ENCODE measurements at regions not wholly inside any gene's neighbourhood (a gene's known extent, or its start where the extent isn't known, plus 50 kb on each side); places are given as distances from the start of the nearest gene placed in this dataset.

- H3K9me3 ChIP-seq (ENCODE audit: control insufficient read depth, insufficient read depth, low read length): no peaks in the 10 kb centered on the region
- H3K27ac ChIP-seq (ENCODE audit: low read depth, low read length): no peak overlapping the region
- no peak overlapping the region for H3K4me3 ChIP-seq (ENCODE audit: low read length)
- H3K4me1 ChIP-seq (ENCODE audit: control insufficient read depth, low read length): no peaks in the 10 kb centered on the region
- H3F3A ChIP-seq (ENCODE audit: control insufficient read depth, insufficient read depth): no peaks in the 10 kb centered on the region
- H4K20me1 ChIP-seq (ENCODE audit: control insufficient read depth, insufficient read depth, low read depth, low read length): no peaks in the 10 kb centered on the region
- H3K4me2 ChIP-seq (ENCODE audit: low read length): no peak overlapping the region
- H3K27me3 ChIP-seq (ENCODE audit: control insufficient read depth, low read length): no peaks in the 10 kb centered on the region
- H3K9me2 ChIP-seq (replicated peaks; ENCODE audit: control insufficient read depth, low read length): no peaks in the 10 kb centered on the region
- TF ChIP-seq, protein P1, sequence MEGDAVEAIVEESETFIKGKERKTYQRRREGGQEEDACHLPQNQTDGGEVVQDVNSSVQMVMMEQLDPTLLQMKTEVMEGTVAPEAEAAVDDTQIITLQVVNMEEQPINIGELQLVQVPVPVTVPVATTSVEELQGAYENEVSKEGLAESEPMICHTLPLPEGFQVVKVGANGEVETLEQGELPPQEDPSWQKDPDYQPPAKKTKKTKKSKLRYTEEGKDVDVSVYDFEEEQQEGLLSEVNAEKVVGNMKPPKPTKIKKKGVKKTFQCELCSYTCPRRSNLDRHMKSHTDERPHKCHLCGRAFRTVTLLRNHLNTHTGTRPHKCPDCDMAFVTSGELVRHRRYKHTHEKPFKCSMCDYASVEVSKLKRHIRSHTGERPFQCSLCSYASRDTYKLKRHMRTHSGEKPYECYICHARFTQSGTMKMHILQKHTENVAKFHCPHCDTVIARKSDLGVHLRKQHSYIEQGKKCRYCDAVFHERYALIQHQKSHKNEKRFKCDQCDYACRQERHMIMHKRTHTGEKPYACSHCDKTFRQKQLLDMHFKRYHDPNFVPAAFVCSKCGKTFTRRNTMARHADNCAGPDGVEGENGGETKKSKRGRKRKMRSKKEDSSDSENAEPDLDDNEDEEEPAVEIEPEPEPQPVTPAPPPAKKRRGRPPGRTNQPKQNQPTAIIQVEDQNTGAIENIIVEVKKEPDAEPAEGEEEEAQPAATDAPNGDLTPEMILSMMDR (IDR thresholded peaks at IDR 0.05; ENCODE audit: low read depth, low read length, poor library complexity, severe bottlenecking): no peak
- TF ChIP-seq EZH2phosphoT487 (IDR thresholded peaks at IDR 0.05; ENCODE audit: borderline replicate concordance, low read length): no peak
- H3K79me2 ChIP-seq (ENCODE audit: control insufficient read depth, low read length): no peaks in the 10 kb centered on the region
- H3K36me3 ChIP-seq (ENCODE audit: control insufficient read depth, low read length): no peaks in the 10 kb centered on the region
Observed at GRCh38 chr9:27800159-27800558, 226.9 kb upstream of the C9orf72 start.

GRCh38 chr9:27800692-27801370 lies 227.6 kb upstream of the C9orf72 start:
- Histone ChIP-seq H3K4me3 (ENCODE audit: low read length) (no peak overlapping the region), H3K36me3 (ENCODE audit: control insufficient read depth, low read length) (no peaks in the 10 kb centered on the region), H3K27ac (ENCODE audit: low read depth, low read length) (no peak overlapping the region), H3K4me1 (ENCODE audit: control insufficient read depth, low read length) (no peaks in the 10 kb centered on the region), H3K9me3 (ENCODE audit: control insufficient read depth, insufficient read depth, low read length) (no peaks in the 10 kb centered on the region), H3K4me2 (ENCODE audit: low read length) (no peak overlapping the region), H4K20me1 (ENCODE audit: control insufficient read depth, insufficient read depth, low read depth, low read length) (no peaks in the 10 kb centered on the region), H3F3A (ENCODE audit: control insufficient read depth, insufficient read depth) (no peaks in the 10 kb centered on the region), H3K9me2 (replicated peaks; ENCODE audit: control insufficient read depth, low read length) (no peaks in the 10 kb centered on the region), H3K79me2 (ENCODE audit: control insufficient read depth, low read length) (no peaks in the 10 kb centered on the region), H3K27me3 (ENCODE audit: control insufficient read depth, low read length) (no peaks in the 10 kb centered on the region)
- TF ChIP-seq EZH2phosphoT487 (IDR thresholded peaks at IDR 0.05; ENCODE audit: borderline replicate concordance, low read length): no peak
- TF ChIP-seq, protein P1 (IDR thresholded peaks at IDR 0.05; ENCODE audit: low read depth, low read length, poor library complexity, severe bottlenecking): no peak

DNA sequence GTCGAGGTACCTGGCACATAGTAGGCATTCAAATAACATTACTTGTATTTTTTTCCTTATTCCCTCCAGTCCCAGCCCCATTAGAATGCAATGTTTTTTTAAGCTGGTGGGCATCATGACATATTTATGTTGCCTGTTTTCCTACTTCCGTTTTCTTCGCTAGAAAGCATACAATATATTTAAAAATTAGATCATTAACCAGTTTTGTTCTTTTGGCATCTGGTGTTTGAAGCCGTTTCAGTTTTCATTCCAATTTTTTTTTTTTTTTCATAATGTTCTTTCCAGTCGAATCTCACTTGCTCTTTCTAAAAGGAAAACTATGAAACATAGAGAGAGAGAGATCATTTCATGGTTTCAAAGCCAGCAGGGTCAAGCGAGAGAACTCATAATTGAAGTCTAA lies 228.3 kb upstream of the C9orf72 start:
- no peaks in the 10 kb centered on the region for H3K9me3 ChIP-seq (ENCODE audit: control insufficient read depth, insufficient read depth, low read length)
- no peaks in the 10 kb centered on the region for H3K4me1 ChIP-seq (ENCODE audit: control insufficient read depth, low read length)
- H3K36me3 ChIP-seq (ENCODE audit: control insufficient read depth, low read length): no peaks in the 10 kb centered on the region
- H3K27ac ChIP-seq (ENCODE audit: low read depth, low read length): no peak overlapping the region
- H3K9me2 ChIP-seq (replicated peaks; ENCODE audit: control insufficient read depth, low read length): no peaks in the 10 kb centered on the region
- TF ChIP-seq, protein P1 (IDR thresholded peaks at IDR 0.05; ENCODE audit: low read depth, low read length, poor library complexity, severe bottlenecking): no peak
- no peak for TF ChIP-seq EZH2phosphoT487 (IDR thresholded peaks at IDR 0.05; ENCODE audit: borderline replicate concordance, low read length)
- no peaks in the 10 kb centered on the region for H3K27me3 ChIP-seq (ENCODE audit: control insufficient read depth, low read length)
- H3F3A ChIP-seq (ENCODE audit: control insufficient read depth, insufficient read depth): no peaks in the 10 kb centered on the region
- no peaks in the 10 kb centered on the region for H3K79me2 ChIP-seq (ENCODE audit: control insufficient read depth, low read length)
- H4K20me1 ChIP-seq (ENCODE audit: control insufficient read depth, insufficient read depth, low read depth, low read length): no peaks in the 10 kb centered on the region
- H3K4me3 ChIP-seq (ENCODE audit: low read length): no peak overlapping the region
- H3K4me2 ChIP-seq (ENCODE audit: low read length): no peak overlapping the region

Measured in DOHH2 (cell line).